A549 (cell line): ENCODE measurements at regions not wholly inside any gene's neighbourhood (a gene's known extent, or its start where the extent isn't known, plus 50 kb on each side); places are given as distances from the start of the nearest gene placed in this dataset.

Experiments
- ATAC-seq, 2 experiments: fragments of 200-7000 bp in 1 of 2; fragments of >200 bp in 1 of 2; cut with Nextera tagmentation in 1 of 2; cut with Tn5 transposase in 1 of 2; 3 replicates each; pipeline versions ENCODE4 v1.8.0 to v1.9.1; 2018 to 2020; ENCODE audit warnings: mild to moderate bottlenecking in 1 of 2, moderate library complexity in 1 of 2
- CTCF ChIA-PET: fragments of 300-600 bp; sonication (Branson Sonifier 250); formaldehyde crosslinking; extraction: SDS; loops from one replicate; lab custom pipeline; 2021; ENCODE audit warnings: antibody characterized with exemption, inconsistent platforms; lab: Yijun Ruan, JAX
- POLR2A ChIA-PET: fragments of 350-600 bp; formaldehyde crosslinking; extraction: SDS; loops from one replicate; lab custom pipeline; 2021; ENCODE audit warnings: antibody characterized with exemption, inconsistent platforms; lab: Yijun Ruan, JAX
- DNase-seq, 2 experiments: peaks; one replicate each; pipeline versions ENCODE4 v3.0.0 to v3.0.0-alpha.2; 2011 to 2016; ENCODE audit warnings: low read depth in 1 of 2, low spot score in 1 of 2
- FAIRE-seq: peaks from 2 replicates; lab custom pipeline; 2011; peaks lifted over from hg19 to GRCh38; lab: Jason Lieb, UNC
- H3K27ac ChIP-seq, 2 experiments: fragments of >200 bp; sonication (Bioruptor Twin); formaldehyde crosslinking; 3 replicates each; pipeline ENCODE4 v1.5.1; 2016 to 2017
- H3K4me1 ChIP-seq: fragments of >200 bp; sonication (Bioruptor Twin); formaldehyde crosslinking; 3 replicates; pipeline ENCODE4 v1.6.1; 2016
- H3K4me2 ChIP-seq: fragments of >200 bp; sonication (Bioruptor Twin); formaldehyde crosslinking; 3 replicates; pipeline ENCODE4 v1.6.1; 2016
- H3K4me3 ChIP-seq: fragments of >200 bp; sonication (Bioruptor Twin); formaldehyde crosslinking; 3 replicates; pipeline ENCODE4 v1.5.1; 2016
- H3K9me3 ChIP-seq: fragments of >200 bp; sonication (Bioruptor Twin); formaldehyde crosslinking; 3 replicates; pipeline ENCODE4 v1.6.1; 2016
- CEBPB ChIP-seq, 2 experiments: fragments of >200 bp in 1 of 2; sonication (Bioruptor Twin) in 1 of 2; formaldehyde crosslinking in 1 of 2; IDR thresholded peaks; 2 replicates each; pipeline ENCODE4 v1.6.1; 2012 to 2016
- CHD4 ChIP-seq: fragments of 200-600 bp; sonication (generic); IDR thresholded peaks from 2 replicates; pipeline ENCODE4 v1.6.1; 2016; ENCODE audit warnings: antibody characterized with exemption, mild to moderate bottlenecking, borderline replicate concordance
- EHMT2 ChIP-seq: fragments of 200-600 bp; sonication (generic); IDR thresholded peaks from 2 replicates; pipeline ENCODE4 v1.6.1; 2016; ENCODE audit warnings: antibody characterized with exemption, low read depth, mild to moderate bottlenecking, moderate library complexity
- EP300 ChIP-seq, 2 experiments: fragments of >200 bp; sonication (Bioruptor Twin); formaldehyde crosslinking; IDR thresholded peaks; 2 replicates in 1 of 2; 3 replicates in 1 of 2; pipeline ENCODE4 v1.6.1; 2016 to 2017
- FOSB ChIP-seq: fragments of 250-450 bp; sonication (Bioruptor Pico); IDR thresholded peaks from 2 replicates; pipeline ENCODE4 v1.5.0; 2020; ENCODE audit warnings: mild to moderate bottlenecking, moderate library complexity
- FOSL2 ChIP-seq, 2 experiments: fragments of 450-650 bp in 1 of 2; fragments of >200 bp in 1 of 2; sonication (Bioruptor Twin) in 1 of 2; formaldehyde crosslinking; IDR thresholded peaks; 2 replicates each; pipeline versions ENCODE4 v1.5.0 to v1.6.1; 2016 to 2020; ENCODE audit warnings: mild to moderate bottlenecking in 1 of 2, moderate library complexity in 1 of 2
- FOXS1 ChIP-seq: fragments of 250-450 bp; sonication (Bioruptor Pico); IDR thresholded peaks from 2 replicates; pipeline ENCODE4 v1.5.0; 2020; ENCODE audit warnings: mild to moderate bottlenecking, moderate library complexity
- GATA3 ChIP-seq: IDR thresholded peaks from 2 replicates; pipeline ENCODE4 v1.6.1; 2012; ENCODE audit warnings: borderline replicate concordance
- HDAC2 ChIP-seq: fragments of 200-600 bp; sonication (generic); IDR thresholded peaks from 2 replicates; pipeline ENCODE4 v1.6.1; 2016
- JUNB ChIP-seq: fragments of >200 bp; sonication (Bioruptor Twin); formaldehyde crosslinking; IDR thresholded peaks from 2 replicates; pipeline ENCODE4 v1.6.1; 2016
- MAFK ChIP-seq: fragments of 450-650 bp; IDR thresholded peaks from 2 replicates; pipeline ENCODE4 v1.6.1; 2014; ENCODE audit not compliant: partially characterized antibody
- MAX ChIP-seq: IDR thresholded peaks from 2 replicates; pipeline ENCODE4 v1.6.1; 2012
- MAZ ChIP-seq: fragments of 150-350 bp; IDR thresholded peaks from 2 replicates; pipeline ENCODE4 v1.6.1; 2014; ENCODE audit warnings: antibody characterized with exemption, low read depth, low read length, borderline replicate concordance
- NFE2L2 ChIP-seq: fragments of 150-350 bp; conservative IDR thresholded peaks from 2 replicates; pipeline ENCODE4 v1.6.1; 2014; ENCODE audit warnings: low read length
- NPAS2 ChIP-seq: fragments of 250-450 bp; sonication (Bioruptor Pico); IDR thresholded peaks from 2 replicates; pipeline ENCODE4 v1.8.0; 2022; ENCODE audit warnings: mild to moderate bottlenecking, moderate library complexity, borderline replicate concordance
- PHF8 ChIP-seq: fragments of 200-600 bp; sonication (generic); IDR thresholded peaks from 2 replicates; pipeline ENCODE4 v1.6.1; 2016; ENCODE audit warnings: low read depth, mild to moderate bottlenecking, antibody characterized with exemption, moderate library complexity, borderline replicate concordance
- POLR2AphosphoS2 ChIP-seq: conservative IDR thresholded peaks from 2 replicates; pipeline ENCODE4 v1.6.1; 2012; ENCODE audit warnings: low read length, improper control_type of control experiment, inconsistent platforms
- TFCP2L1 ChIP-seq: fragments of 250-450 bp; sonication (Bioruptor Pico); IDR thresholded peaks from 2 replicates; pipeline ENCODE4 v1.5.0; 2021; ENCODE audit warnings: mild to moderate bottlenecking
- ZNF302 ChIP-seq: fragments of 250-450 bp; sonication (Bioruptor Pico); IDR thresholded peaks from 2 replicates; pipeline ENCODE4 v1.9.0; 2021; ENCODE audit warnings: inconsistent platforms, mild to moderate bottlenecking, moderate library complexity
- ZSCAN20 ChIP-seq: fragments of 250-450 bp; sonication (Bioruptor Pico); IDR thresholded peaks from 2 replicates; pipeline ENCODE4 v1.8.0; 2022; ENCODE audit warnings: mild to moderate bottlenecking, moderate library complexity
- WGBS: methylation state at CpG from one replicate; pipeline ENCODE4 v1.1.6; 2017; ENCODE audit errors: missing lambda C conversion rate; 5-methylcytosine and 5-hydroxymethylcytosine counted together
- TF ChIP-seq, protein P1 (sequence below): fragments of 450-650 bp; IDR thresholded peaks from 2 replicates; pipeline ENCODE4 v1.6.1; 2014; ENCODE audit warnings: antibody characterized with exemption

GRCh38 chr5:17992291-17992690 is 358.0 kb downstream of the TAF11L14 start (continued):
- no peak for TF ChIP-seq TFCP2L1

DNA sequence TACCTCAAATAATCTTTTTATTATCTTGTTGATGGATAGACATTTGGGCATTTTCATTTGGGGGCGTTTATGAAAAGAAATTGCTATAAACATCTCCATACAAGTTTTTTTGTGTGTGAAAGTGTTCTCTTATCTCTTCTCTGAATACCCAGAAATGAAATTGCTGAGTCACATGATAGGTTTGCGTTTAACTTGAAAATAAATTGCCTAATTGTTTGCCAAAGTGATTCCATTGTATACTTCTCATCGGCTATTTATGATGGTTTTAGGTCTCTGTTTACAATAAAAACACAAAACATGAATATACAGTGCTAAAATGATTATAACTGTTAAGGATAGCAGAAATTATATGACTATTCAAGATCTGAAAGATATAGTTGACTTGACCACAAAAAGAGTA is 361.7 kb downstream of the TAF11L14 start:
- H3K4me1 ChIP-seq: peaks cover 12% of the 10 kb centered on the region; the same call in 2 of the 3 replicates
- ATAC-seq (no peak), FAIRE-seq (no peak), DNase-seq (peak in 1 of 2 experiments; percentile 44)
- H3K27ac ChIP-seq: no peak overlapping the region
- ChIA-PET POLR2A (no interaction called here), CTCF (no interaction called here)
- H3K4me3 ChIP-seq: no peak overlapping the region
- TF ChIP-seq CEBPB (IDR thresholded peaks at IDR 0.05): peak in 1 of 2 experiments; percentile 68; a peak in 1 of 4 replicates
- TF ChIP-seq NFE2L2: peak; percentile 73
- no peak for TF ChIP-seq NPAS2 (CRISPR knock-in tag)
- TF ChIP-seq MAFK: peak; percentile 93
- TF ChIP-seq FOSL2 (IDR thresholded peaks at IDR 0.05): no peak
- peak; percentile 66 for TF ChIP-seq FOSL2 (CRISPR knock-in tag; IDR thresholded peaks at IDR 0.05)
- TF ChIP-seq HDAC2: no peak
- peak; percentile 23; the same call in 1 of the 2 replicates for TF ChIP-seq JUNB
- TF ChIP-seq GATA3: peak; percentile 35; the same call in 1 of the 2 replicates
- TF ChIP-seq MAX: no peak
- 3% methylated on average over 3 of the region's 3 CpGs for WGBS
- no peaks in the 10 kb centered on the region for H3K9me3 ChIP-seq
- peak overlapping the region; percentile 25 for H3K4me2 ChIP-seq

- Histone ChIP-seq H3K27ac (no peak overlapping the region), H3K9me3 (0 out of 3 replicates have a peak, but pooled peaks cover 3% of the 10 kb centered on the region), H3K4me3 (no peak overlapping the region), H3K4me1 (peaks cover 12% of the 10 kb centered on the region; the same call in 2 of the 3 replicates), H3K4me2 (no peak overlapping the region)
- ChIA-PET POLR2A (no interaction called here), CTCF (no interaction called here)
- TF ChIP-seq GATA3 (no peak), HDAC2 (no peak), NFE2L2 (no peak)
- 83% methylated on average over 2 of the region's 2 CpGs for WGBS
- DNase-seq (no peak), ATAC-seq (no peak), FAIRE-seq (no peak)
Observed at GRCh38 chr5:17999858-18000257, 365.6 kb downstream of the TAF11L14 start.

GRCh38 chr5:18000744-18001143 is 366.5 kb downstream of the TAF11L14 start:
- no peak for ATAC-seq
- POLR2A ChIA-PET: no interaction called here
- 0 out of 3 replicates have a peak, but pooled peaks cover 3% of the 10 kb centered on the region for H3K9me3 ChIP-seq
- CTCF ChIA-PET: interaction anchor here (0.9 kb wide), 1 partner anchor 49 kb away, joined by 4 read pairs; no protein-coding TSS in a partner anchor
- WGBS: 69% methylated on average over 4 of the region's 4 CpGs
- no peak overlapping the region for H3K4me3 ChIP-seq
- TF ChIP-seq EP300 (IDR thresholded peaks at IDR 0.05): no peak
- TF ChIP-seq ZNF302: no peak
- no peak for TF ChIP-seq ZSCAN20 (CRISPR knock-in tag)
- TF ChIP-seq FOXS1 (CRISPR knock-in tag): no peak
- no peak for TF ChIP-seq CHD4
- TF ChIP-seq POLR2AphosphoS2: no peak
- TF ChIP-seq MAZ: no peak
- TF ChIP-seq, protein P1, sequence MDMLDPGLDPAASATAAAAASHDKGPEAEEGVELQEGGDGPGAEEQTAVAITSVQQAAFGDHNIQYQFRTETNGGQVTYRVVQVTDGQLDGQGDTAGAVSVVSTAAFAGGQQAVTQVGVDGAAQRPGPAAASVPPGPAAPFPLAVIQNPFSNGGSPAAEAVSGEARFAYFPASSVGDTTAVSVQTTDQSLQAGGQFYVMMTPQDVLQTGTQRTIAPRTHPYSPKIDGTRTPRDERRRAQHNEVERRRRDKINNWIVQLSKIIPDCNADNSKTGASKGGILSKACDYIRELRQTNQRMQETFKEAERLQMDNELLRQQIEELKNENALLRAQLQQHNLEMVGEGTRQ: no peak
- no peak for TF ChIP-seq FOSB (CRISPR knock-in tag)
- no peak for TF ChIP-seq PHF8
- TF ChIP-seq EHMT2: no peak
- peaks cover 10% of the 10 kb centered on the region; the same call in 2 of the 3 replicates for H3K4me1 ChIP-seq
- no peak for FAIRE-seq
- H3K27ac ChIP-seq: no peak overlapping the region
- DNase-seq: no peak
- no peak overlapping the region for H3K4me2 ChIP-seq
